ENCODE measurements at regions not wholly inside any gene's neighbourhood (a gene's known extent, or its start where the extent isn't known, plus 50 kb on each side); places are given as distances from the start of the nearest gene placed in this dataset.
A peak's percentile ranks its signal among the peaks of the same experiment; 100 is the strongest.

DNA sequence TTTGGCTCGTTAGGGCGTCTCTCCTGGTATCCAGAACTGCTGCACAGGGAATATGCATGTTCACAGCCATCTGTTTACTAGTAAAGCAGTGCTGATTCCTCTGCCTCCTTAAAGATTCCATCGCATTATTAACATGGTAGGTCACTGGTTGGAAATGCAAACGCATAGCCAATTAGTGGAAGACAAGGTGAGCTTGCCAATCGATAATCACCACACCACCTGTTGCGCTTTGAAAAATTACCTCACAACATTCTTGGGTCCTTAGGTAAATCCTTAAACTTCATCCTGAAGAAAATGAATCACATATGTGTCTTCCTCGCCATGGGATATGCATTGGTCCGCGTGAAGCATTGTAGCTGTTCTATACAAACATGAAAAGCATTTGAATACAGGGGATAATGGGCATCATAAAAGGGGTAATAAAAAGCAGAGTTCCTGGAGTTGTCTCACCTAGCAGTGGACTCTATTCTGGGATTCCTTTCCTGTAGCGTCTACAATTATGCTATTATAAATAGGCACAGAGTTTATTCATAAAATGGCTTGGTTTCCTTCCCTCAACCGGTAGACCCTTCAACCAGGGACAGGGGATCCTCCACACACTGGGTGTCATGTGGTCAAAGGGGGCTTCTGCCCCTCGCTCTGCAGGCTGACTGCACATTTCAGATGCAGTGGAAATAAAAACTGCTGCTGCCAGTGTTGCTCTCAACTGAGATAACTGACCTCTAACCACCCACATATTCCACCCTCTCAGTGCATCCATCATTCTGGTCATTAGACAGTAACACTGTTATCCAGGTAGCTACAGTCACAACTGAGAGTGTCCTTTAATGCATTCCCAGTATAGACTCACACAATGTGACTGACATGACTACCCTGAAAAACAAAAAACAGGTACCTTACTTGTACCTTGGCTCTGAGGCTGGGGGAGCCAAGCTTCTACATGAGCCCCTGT lies 389.2 kb upstream of the NFE2L3 start:
- no peak for DNase-seq (ENCODE audit: low read depth)
- TF ChIP-seq, protein P1, sequence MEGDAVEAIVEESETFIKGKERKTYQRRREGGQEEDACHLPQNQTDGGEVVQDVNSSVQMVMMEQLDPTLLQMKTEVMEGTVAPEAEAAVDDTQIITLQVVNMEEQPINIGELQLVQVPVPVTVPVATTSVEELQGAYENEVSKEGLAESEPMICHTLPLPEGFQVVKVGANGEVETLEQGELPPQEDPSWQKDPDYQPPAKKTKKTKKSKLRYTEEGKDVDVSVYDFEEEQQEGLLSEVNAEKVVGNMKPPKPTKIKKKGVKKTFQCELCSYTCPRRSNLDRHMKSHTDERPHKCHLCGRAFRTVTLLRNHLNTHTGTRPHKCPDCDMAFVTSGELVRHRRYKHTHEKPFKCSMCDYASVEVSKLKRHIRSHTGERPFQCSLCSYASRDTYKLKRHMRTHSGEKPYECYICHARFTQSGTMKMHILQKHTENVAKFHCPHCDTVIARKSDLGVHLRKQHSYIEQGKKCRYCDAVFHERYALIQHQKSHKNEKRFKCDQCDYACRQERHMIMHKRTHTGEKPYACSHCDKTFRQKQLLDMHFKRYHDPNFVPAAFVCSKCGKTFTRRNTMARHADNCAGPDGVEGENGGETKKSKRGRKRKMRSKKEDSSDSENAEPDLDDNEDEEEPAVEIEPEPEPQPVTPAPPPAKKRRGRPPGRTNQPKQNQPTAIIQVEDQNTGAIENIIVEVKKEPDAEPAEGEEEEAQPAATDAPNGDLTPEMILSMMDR (IDR thresholded peaks at IDR 0.05; ENCODE audit: control insufficient read depth, extremely low read depth, insufficient read depth) = no peak
- no peak overlapping the region for H3K4me3 ChIP-seq (ENCODE audit: low read depth, low read length)

DNA sequence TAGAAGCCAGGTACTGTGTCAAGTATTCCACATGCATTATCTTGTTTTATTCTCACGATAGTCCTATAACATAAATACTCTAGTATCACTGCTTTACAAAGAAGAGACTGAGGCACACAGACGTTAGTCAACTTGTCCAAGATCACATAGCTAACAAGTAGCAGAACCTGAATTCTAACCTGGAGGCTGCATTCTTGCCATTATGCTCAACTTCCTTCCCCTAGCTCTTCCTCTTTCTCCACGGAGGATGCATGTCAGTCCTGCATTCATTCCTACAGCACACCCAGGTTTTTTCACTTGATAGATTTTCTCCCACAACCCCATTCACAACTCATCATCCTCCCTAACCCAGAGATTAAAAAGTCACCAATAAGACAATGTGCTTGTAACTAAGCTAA lies 388.5 kb upstream of the NFE2L3 start:
- TF ChIP-seq, protein P1 (IDR thresholded peaks at IDR 0.05; ENCODE audit: control insufficient read depth, extremely low read depth, insufficient read depth) = no peak
- no peak for DNase-seq (ENCODE audit: low read depth)
- H3K4me3 ChIP-seq (ENCODE audit: low read depth, low read length) = no peak overlapping the region

DNA sequence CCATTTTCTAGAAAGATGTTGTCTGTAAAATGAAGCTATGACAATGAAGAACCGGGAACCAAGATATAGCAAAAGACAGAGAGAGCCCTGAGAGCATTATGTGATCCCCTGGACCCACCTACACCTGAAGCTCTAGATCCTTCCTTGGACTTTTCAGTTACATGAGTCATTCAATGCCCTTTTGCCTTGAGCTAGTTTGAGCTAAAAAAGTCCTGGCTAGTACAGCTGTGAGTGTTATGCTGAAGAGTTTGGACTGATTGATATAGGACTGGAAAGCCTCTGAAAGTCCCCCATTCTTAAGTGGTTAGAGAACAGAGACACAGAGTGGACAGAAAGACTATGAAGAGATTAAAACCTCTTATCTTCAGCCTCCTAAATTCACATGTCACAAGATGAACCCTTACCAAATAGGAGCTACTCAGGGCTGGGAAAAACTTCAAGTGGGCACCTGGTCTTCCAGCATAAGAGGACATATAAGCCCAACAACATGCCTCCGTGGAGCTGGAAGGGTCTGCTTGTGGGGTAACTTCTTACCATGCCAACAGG lies 386.8 kb upstream of the NFE2L3 start:
- no peak for DNase-seq (ENCODE audit: low read depth)
- TF ChIP-seq, protein P1 (IDR thresholded peaks at IDR 0.05; ENCODE audit: control insufficient read depth, extremely low read depth, insufficient read depth) = no peak

DNA sequence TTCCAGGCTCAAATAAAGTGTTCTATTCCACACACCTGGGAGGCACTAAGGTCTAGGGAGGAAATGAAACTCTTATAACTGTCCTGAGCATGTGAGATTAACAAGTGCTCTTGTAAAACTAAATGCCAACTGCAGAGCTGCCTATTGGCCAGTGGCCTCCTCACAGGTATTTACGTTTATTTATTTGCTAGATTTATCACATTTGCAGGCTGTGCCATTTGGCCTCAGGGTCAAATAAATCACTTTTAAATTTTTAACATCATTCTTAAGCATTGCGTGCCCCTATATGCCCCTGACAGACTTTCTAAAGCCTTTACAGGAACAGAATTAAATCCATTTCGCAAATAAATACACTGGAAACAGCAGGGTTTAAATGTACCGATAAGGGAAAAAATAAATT lies 381.8 kb upstream of the NFE2L3 start:
- TF ChIP-seq, protein P1 (IDR thresholded peaks at IDR 0.05; ENCODE audit: control insufficient read depth, extremely low read depth, insufficient read depth) = no peak

More for the DNA sequence above, 386.8 kb upstream of the NFE2L3 start:
- H3K4me3 ChIP-seq (ENCODE audit: low read depth, low read length) = no peak overlapping the region

DNA sequence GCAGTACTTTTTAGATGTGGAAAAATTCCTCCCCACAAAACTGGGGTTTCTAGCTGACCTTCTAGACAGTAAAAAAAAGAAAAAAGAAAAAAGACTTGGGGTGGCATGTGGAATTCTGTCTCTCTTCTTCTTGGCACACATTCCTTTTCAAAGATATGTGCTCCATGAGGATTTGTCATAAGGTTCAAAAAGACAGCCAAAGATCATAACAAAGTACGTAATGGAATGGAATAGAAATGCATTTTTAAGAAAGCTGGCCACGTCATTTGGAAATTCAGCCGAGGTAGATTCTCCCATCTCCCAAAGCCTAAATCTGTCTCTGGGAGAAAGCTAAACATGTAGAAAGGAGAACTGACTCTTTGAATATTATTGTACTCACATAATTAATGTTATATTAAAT lies 381.3 kb upstream of the NFE2L3 start:
- TF ChIP-seq, protein P1 (IDR thresholded peaks at IDR 0.05; ENCODE audit: control insufficient read depth, extremely low read depth, insufficient read depth) = no peak
- no peak for DNase-seq (ENCODE audit: low read depth)
- no peak overlapping the region for H3K4me3 ChIP-seq (ENCODE audit: low read depth, low read length)

More for the DNA sequence above, 381.8 kb upstream of the NFE2L3 start:
- H3K4me3 ChIP-seq (ENCODE audit: low read depth, low read length) = no peak overlapping the region
- peak; percentile 95 for DNase-seq (ENCODE audit: low read depth)

DNA sequence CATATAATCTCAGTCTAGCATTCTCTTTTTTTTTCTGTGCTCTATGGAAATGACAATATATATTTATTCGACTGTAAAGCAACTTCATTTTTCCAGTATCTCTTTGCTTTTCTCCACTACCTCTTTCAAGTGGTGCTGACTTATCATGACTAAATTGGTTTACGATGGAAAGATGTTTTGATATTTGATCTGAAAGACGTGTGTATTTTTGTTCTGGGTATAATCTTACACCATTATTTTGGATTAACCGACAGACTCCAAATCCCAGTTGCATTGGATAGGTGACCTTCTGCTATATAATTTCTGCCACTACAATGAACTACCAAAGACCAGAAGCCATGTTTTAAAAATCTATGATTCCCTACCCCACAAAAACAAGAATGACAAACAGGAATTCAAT lies 380.5 kb upstream of the NFE2L3 start:
- H3K4me3 ChIP-seq (ENCODE audit: low read depth, low read length) = no peak overlapping the region

More for the DNA sequence above, 380.5 kb upstream of the NFE2L3 start:
- no peak for DNase-seq (ENCODE audit: low read depth)
- TF ChIP-seq, protein P1 (IDR thresholded peaks at IDR 0.05; ENCODE audit: control insufficient read depth, extremely low read depth, insufficient read depth) = no peak

All from LNCaP clone FGC (cell line).